Psoas muscle (tissue), 7 donors: ENCODE measurements at regions not wholly inside any gene's neighbourhood (a gene's known extent, or its start where the extent isn't known, plus 50 kb on each side); places are given as distances from the start of the nearest gene placed in this dataset.

Experiments
- ATAC-seq, 4 donors: fragments of 200-7000 bp; cut with Tn5 transposase; one replicate each; pipeline ENCODE4 v1.9.1; 2020; ENCODE audit warnings: moderate library complexity in 3 of 4, mild to moderate bottlenecking in 2 of 4
- DNase-seq, 2 donors: peaks; one replicate each; pipeline ENCODE4 v3.0.0-alpha.2; 2020
- H3K27ac ChIP-seq: fragments of 200-600 bp; one replicate; pipeline ENCODE4 v1.8.0; 2022
- H3K27me3 ChIP-seq, 3 donors: fragments of 200-600 bp in 1 of 3; one replicate each; pipeline versions ENCODE4 v1.6.1 to v1.8.0; 2013 to 2022; ENCODE audit warnings: low read length in 2 of 3, mild to moderate bottlenecking in 2 of 3, moderate library complexity in 1 of 3; ENCODE audit not compliant: insufficient read depth in 3 of 3
- H3K36me3 ChIP-seq, 2 donors: fragments of 200-600 bp in 1 of 2; one replicate each; pipeline versions ENCODE4 v1.6.1 to v1.8.0; 2013 to 2022; ENCODE audit warnings: low read depth in 1 of 2, mild to moderate bottlenecking in 1 of 2, moderate library complexity in 1 of 2; ENCODE audit not compliant: insufficient read depth in 1 of 2
- H3K4me1 ChIP-seq: fragments of 200-600 bp; one replicate; pipeline ENCODE4 v1.8.0; 2022
- H3K4me3 ChIP-seq: fragments of 200-600 bp; one replicate; pipeline ENCODE4 v1.8.0; 2022; ENCODE audit warnings: mild to moderate bottlenecking
- H3K9me3 ChIP-seq: fragments of 200-600 bp; one replicate; pipeline ENCODE4 v1.8.0; 2022
- WGBS, 3 donors: extraction: QIAGEN DNeasy Blood & Tissue Kit; methylation state at CpG; one replicate each; pipeline versions ENCODE4 v1.1.6 to v1.1.7; 2013; 5-methylcytosine and 5-hydroxymethylcytosine counted together
- intact Hi-C, 2 donors: fragments of 100-400 bp; cut with DNase I; formaldehyde crosslinking; loops; one replicate each; pipeline versions ENCODE4 v1.11.0 to v1.14.2; 2022
- TF ChIP-seq, protein P1 (sequence below): fragments of 200-600 bp; IDR thresholded peaks from one replicate; pipeline ENCODE4 v1.8.0; 2022; ENCODE audit warnings: antibody characterized with exemption
- donor health status: healthy with polysubstance abuse.
- donor health status: DM: no; HTN: no; CAD: no; lungs with moderate emphysema.
- donor health status: Bipolar disorder and iron deficiency.
- donor health status: healthy.
- donor health status: DM: yes; HTN: yes; CAD: no.
- donor health status: DM: no; HTN: no; CAD: no.
- donor health status: DM: yes; HTN: yes; CAD: no.

DNA sequence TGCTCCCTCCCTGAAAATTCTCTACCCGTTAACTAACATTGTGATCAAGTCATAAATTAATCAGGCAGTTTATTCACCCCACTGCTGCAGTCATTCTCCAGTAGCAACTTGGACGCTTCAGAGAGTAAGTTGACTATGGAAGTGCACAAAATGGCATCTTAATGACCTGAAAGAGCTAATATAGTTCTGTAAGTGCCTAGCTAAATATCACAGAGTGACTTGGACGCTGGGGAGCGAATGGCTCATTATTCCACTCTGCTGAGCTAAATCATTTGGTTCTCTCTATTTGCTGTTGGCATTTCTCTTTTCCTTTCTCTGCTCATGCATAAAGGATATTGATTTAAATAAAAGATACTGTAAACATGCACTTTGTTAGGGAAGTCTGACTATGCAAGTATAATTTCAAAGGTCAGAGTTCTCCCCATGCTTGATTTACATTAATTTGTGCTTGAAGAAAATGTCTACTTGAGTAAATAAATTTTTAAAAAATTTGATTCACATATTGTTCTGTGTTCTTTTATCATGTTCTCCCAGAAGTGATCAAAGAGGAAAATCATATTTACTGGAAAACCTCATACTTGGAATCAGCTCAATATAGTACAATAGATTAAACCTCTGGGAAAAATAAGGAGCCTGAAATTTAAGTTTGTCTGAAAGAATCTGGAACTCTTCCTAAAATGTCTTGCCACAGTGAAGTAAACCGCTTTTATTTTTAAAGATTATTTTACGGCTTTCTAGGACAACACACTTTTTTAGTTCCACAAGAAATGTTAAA is 169.5 kb upstream of the HAPLN1 start:
- Histone ChIP-seq H3K27me3 (no peaks in the 10 kb centered on the region), H3K4me1 (no peaks in the 10 kb centered on the region), H3K4me3 (no peak overlapping the region), H3K9me3 (no peaks in the 10 kb centered on the region), H3K36me3 (no peaks in the 10 kb centered on the region), H3K27ac (no peak overlapping the region)
- 50 to 55% (median 55%) methylated on average over 6 of the region's 6 CpGs for WGBS, 3 donors
- ATAC-seq = no peak
- no peak for DNase-seq
- intact Hi-C loops = no loop called here
- TF ChIP-seq, protein P1, sequence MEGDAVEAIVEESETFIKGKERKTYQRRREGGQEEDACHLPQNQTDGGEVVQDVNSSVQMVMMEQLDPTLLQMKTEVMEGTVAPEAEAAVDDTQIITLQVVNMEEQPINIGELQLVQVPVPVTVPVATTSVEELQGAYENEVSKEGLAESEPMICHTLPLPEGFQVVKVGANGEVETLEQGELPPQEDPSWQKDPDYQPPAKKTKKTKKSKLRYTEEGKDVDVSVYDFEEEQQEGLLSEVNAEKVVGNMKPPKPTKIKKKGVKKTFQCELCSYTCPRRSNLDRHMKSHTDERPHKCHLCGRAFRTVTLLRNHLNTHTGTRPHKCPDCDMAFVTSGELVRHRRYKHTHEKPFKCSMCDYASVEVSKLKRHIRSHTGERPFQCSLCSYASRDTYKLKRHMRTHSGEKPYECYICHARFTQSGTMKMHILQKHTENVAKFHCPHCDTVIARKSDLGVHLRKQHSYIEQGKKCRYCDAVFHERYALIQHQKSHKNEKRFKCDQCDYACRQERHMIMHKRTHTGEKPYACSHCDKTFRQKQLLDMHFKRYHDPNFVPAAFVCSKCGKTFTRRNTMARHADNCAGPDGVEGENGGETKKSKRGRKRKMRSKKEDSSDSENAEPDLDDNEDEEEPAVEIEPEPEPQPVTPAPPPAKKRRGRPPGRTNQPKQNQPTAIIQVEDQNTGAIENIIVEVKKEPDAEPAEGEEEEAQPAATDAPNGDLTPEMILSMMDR = no peak

DNA sequence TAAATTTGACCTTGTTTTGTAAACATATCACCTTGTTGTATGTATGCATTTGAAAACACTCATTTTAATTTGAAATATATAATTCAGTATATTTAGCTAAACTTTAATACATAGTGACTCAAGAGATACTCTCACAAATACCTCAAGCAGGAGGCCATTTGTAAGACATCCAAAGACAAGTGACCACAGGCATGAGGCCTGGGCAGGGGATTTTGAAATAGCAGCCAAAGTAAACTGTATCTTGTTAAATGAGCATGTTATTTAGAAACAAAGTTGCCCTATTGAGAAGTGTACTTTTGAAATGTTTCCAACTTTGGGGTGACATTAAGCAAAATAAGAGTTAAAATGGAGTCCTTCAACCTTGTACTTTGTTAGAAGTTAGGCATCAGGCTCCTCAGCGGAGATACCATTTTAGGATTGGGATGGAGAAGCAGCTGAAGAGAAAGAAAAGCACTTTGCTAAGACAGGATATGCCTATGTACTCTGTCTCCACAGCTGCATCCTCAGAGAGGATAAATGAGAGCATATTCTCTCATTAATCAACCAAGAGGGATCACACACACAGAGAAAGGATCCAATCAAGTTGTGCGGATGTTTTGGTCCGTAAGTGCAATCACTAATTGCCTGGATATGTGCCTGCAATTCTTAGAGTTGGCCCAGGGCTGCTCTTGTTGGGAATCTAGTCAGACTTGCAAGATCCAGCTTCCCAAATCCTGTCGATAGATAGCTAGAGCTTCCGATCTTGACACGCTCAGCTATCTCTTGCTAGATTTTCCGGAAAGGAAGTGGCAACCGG is 157.5 kb upstream of the HAPLN1 start:
- 47 to 59% (median 48%) methylated on average over 8 of the region's 8 CpGs for WGBS, 3 donors
- no peaks in the 10 kb centered on the region for H3K36me3 ChIP-seq
- TF ChIP-seq, protein P1 = no peak
- H3K27ac ChIP-seq = no peak overlapping the region
- intact Hi-C loops = no loop called here
- ATAC-seq = no peak
- no peaks in the 10 kb centered on the region for H3K27me3 ChIP-seq
- DNase-seq = no peak
- no peak overlapping the region for H3K4me3 ChIP-seq
- no peaks in the 10 kb centered on the region for H3K4me1 ChIP-seq
- no peaks in the 10 kb centered on the region for H3K9me3 ChIP-seq

DNA sequence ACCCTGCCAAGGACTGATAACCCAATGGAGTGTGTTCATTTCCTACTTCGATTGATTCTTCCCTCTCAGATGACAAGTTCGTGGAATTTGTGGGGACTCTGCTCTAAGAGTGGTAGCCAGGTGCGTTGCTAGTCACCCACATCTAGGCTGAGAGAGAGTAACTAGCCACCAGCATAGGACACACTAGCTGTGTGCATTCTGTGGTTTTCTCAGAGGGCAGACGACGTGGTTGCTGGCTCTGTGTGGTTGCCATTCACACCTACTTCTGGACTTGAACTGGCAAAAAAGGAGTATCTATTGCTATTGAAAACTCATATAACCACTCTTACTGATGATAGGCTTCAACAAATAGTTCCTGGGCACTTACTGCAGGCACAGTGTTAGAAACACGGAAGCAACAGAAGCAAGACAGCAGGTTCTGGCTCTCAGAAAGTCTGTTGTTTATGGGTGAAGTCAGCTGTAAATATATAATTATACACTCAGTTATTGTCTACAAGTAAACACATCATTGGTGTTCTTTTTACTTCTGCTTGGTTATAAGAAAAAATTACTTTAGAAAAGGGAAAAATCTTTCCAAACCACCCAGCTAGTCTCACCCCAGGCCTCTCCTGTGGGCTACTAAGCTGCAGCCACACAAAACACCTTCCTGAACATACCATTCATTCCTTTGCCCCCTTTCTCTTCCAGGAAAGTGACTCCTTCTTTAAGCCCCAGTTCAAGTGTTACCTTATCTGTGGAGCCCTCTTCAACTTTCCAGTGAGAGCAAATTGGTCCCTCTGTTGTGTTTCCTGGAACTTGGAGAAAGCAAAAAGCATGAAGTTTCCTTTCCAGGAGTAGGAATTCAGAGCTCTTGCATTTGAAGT is 151.1 kb upstream of the HAPLN1 start:
- Histone ChIP-seq H3K27ac (no peak overlapping the region), H3K4me1 (no peaks in the 10 kb centered on the region), H3K4me3 (no peak overlapping the region), H3K36me3 (no peaks in the 10 kb centered on the region), H3K9me3 (no peaks in the 10 kb centered on the region), H3K27me3 (no peaks in the 10 kb centered on the region)
- 89 to 92% (median 90%) methylated on average over 6 of the region's 6 CpGs for WGBS, 3 donors
- no peak for ATAC-seq
- DNase-seq = no peak
- intact Hi-C loops = no loop called here
- TF ChIP-seq, protein P1 = no peak

DNA sequence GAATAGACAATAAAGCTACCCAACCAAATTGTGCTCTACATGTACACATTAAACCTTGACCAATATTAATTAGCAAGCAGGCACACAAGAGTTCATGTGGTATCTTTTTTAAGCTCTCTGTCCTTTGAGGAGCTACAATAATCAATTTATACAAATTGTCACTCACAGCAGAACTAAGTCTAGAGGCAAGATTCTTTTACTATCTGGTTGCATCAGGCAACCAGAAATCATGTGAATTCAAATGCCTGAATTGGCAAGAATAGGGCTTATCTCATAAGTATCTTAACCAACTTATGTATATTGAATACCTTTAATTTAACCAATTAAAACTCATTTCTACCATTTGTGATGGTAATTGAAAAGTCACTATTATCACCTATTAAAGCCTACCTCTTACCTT is 145.5 kb upstream of the HAPLN1 start:
- no peaks in the 10 kb centered on the region for H3K4me1 ChIP-seq
- no peaks in the 10 kb centered on the region for H3K27me3 ChIP-seq
- intact Hi-C loops = no loop called here
- no peak overlapping the region for H3K27ac ChIP-seq
- H3K36me3 ChIP-seq = no peaks in the 10 kb centered on the region
- DNase-seq (no peak), ATAC-seq (no peak)
- no peaks in the 10 kb centered on the region for H3K9me3 ChIP-seq
- no peak overlapping the region for H3K4me3 ChIP-seq
- TF ChIP-seq, protein P1 = no peak
